HG02943 (cell line): ENCODE measurements at regions not wholly inside any gene's neighbourhood (a gene's known extent, or its start where the extent isn't known, plus 50 kb on each side); places are given as distances from the start of the nearest gene placed in this dataset.
"Not testable (repeated sequence)": the region's sequence is repeated elsewhere in the genome, so short reads cannot be mapped to it uniquely, and the experiment has no call there.

Experiments used
- ATAC-seq: cut with Tn5 transposase; IDR thresholded peaks from one replicate; pipeline ENCODE4 v1.9.1; 2021; ENCODE audit warnings: mild to moderate bottlenecking, low read depth, moderate library complexity; ENCODE audit not compliant: unreplicated experiment

DNA sequence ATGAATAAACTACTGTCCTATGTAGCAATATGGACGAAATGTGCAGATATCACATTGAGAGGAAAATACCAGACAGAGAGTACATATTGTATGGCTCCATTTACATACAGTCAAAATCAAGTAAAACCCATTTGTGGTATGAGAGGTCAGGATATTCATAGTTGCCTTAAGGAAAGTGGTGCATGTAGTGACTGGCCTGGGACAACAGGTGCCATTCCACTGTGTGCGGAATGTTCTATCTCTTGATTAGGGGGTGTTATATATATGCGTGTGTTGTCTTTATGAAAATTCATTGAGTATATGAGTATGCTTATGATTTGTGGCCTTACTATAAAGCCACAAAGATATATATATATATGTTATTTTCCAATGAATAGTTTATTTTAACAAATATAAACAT is 964.0 kb downstream of the SORCS3 start:
- no peak for ATAC-seq

DNA sequence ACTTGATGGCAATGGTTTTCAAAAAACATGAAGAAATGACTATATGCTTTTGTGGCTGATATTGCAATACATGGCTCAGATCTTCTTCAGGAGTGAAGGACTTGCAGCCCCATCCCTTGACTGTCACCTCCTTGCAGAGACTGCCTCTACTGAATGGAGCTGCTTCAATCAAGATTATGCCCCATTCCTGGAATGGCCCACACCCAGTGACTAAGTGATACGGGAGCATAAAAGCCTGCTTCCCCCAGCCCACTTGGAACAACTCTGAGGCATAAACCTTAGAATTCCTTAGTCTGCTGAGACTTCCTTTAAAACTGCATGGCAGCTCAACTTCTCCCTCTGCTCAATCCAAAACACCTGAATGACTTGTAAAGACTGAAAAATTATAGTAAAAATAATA is 957.1 kb downstream of the SORCS3 start:
- no peak for ATAC-seq

GRCh38 chr10:105597312-105597711 is 956.2 kb downstream of the SORCS3 start:
- ATAC-seq: no peak

- ATAC-seq: no peak
Observed at GRCh38 chr10:105596749-105597148, 955.7 kb downstream of the SORCS3 start.

DNA sequence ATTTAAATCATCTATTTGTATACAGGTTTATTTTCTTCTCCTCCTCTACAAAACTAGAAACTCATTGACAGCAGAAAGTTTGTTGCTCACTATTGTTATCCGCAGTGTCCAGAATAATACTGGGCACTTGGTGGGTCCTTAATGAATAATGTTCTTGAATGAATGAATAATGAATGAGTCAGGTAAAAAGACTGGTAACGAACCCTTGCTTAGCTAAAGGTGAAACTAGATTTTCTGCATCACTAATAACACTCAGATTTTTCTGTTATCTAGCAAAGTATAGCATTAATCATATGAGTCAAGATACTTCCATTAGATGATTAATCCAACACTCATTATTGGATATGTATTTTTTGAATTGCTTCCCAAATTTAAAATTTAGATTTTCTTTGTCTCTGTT is 953.2 kb downstream of the SORCS3 start:
- no peak for ATAC-seq

DNA sequence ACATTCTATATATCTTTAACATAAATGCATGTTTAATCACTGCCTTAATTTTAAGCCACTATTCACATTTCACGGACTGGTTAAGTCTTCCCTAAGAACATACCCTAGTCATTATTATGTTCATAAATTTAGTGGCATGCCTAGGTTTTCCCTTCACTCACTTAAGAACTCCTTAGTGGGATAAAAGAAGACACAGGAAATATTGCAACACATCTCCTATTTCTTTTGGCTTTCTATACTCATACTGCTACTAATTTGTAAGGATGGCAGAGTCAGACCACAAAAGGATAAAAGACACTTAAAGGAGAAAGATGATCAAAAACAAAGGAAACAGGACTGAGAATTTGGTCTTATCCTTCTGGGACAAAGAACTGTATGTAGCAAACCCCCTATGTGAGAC is 951.4 kb downstream of the SORCS3 start:
- no peak for ATAC-seq

DNA sequence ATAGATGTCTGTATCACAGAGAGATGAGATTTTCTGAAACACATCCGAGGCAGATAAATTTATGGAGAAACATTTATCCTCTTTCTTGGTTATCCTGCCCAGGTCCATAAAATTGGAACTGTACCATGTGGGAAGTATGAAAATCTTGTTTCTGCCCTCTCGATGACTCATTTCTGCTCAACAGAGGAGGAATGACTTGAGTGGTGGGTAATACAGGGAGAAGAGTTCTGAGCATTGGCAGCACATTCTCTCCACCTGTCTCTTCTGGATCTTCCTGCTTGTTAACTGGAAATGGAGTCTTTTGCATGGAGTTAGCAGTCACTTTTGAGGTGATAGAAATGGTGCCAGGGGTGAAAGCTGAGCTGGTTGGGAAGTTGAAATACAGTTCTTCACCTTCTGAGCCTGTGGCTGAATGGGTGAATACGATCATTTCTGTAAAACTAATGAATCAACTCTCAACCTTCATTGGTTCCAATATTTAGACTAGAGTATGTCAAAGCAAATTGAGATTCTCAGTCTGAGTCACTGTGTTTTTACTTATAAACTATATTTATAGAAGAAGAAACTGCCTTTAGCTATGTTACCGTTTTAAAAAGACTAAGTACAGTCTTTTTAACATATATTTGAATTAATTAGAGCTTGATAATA is 945.5 kb downstream of the SORCS3 start:
- ATAC-seq: no peak

DNA sequence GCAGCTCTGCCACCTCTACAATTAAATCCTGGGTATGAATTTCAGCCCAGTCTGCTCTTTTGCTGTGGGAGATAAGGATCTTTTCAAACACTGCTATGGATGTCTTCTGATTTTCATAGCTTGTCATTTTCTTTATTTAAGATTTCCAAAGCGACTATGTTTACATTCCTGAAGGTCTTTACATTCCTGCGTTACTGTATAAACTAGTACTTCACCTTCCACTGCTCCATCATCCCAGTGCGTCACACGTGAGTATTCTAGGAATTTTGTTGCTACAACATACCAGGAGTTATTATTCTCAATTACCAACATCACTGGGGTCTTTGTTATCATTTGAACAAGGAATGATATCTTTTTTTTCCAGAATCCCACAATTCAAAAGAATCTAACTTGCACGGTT is 944.7 kb downstream of the SORCS3 start:
- ATAC-seq: no peak

DNA sequence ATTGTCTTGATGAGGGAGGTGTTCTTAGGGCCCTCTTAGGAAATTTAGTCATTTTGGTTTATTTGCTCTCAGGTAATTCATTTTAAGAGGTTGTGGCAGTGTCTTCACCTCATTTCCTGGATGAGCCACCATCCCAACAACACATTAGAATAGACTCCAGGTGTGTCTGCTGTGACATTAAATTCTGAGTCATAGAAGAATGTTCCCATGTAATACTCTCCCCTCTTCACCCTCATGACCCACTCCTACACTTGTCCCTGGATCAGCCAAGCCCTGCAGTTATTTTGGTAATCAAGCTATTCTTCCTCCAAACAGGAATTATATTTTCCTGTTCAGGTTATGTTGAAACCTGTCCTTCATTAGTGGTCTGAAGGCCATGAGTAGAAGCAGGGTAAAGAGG is 944.1 kb downstream of the SORCS3 start:
- no peak for ATAC-seq

DNA sequence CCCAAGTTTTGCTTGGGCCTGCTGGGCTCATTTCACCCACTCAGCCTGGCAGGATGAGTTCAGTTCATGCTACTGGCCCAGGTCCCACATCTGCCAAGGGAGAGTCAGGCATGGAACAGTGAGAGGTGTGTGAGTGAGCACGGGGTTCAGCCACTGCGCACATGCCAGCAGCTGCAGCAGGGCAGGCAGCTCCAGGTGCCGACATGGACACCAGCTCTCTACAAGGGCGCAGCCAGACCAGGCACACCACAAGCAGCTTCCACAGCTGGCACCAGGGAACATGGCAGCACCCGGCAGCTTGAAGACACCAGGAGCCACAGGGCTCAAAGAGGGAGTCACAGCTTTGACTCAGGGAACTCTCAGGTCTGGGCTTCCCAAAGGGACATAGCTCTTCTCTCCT is 938.0 kb downstream of the SORCS3 start:
- ATAC-seq: no peak

DNA sequence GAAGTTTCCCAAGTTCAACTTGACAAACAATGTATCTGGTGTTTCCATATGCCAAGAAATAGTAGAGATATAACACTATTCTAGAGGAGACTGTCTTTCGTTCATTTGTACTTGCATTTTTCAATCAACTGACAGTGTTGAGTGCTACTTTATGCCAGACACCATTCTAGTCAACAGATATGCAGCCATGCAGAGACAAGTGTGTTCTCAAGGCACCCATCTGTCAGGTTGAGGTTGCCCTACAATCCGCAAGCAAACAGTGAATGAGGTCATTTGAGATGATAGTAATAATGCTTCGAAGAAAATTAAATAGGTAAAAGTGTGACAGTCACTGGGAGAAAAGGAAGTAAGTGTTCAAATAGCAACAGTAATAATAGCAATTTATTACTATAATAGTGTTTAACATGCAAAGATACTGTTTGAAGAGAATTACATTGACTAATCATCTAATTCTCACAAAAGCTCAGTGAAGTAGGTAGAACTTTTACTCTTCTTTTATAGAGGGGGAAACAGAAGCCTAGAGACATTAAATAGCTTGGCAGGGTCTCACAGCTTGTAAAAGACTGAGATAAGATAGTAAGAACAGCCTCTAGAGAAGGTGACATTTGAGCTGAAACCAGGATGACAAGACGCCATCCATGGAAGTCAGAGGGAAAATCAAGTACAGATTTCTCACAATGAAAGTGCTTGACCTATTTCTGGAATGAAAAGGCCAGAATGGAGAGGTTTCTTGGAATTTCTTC is 936.9 kb downstream of the SORCS3 start:
- ATAC-seq: no peak

GRCh38 chr10:105559333-105560097 is 918.4 kb downstream of the SORCS3 start:
- no peak for ATAC-seq

DNA sequence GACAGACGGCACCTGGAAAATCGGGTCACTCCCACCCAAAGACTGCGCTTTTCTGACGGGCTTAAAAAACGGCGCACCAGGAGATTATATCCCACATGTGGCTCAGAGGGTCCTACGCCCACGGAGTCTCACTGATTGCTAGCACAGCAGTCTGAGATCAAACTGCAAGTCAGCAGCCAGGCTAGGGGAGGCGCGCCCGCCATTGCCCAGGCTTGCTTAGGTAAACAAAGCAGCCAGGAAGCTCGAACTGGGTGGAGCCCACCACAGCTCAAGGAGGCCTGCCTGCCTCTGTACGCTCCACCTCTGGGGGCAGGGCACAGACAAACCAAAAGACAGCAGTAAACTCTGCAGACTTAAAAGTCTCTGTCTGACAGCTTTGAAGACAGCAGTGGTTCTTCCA is 909.4 kb downstream of the SORCS3 start:
- not testable (repeated sequence) for ATAC-seq

DNA sequence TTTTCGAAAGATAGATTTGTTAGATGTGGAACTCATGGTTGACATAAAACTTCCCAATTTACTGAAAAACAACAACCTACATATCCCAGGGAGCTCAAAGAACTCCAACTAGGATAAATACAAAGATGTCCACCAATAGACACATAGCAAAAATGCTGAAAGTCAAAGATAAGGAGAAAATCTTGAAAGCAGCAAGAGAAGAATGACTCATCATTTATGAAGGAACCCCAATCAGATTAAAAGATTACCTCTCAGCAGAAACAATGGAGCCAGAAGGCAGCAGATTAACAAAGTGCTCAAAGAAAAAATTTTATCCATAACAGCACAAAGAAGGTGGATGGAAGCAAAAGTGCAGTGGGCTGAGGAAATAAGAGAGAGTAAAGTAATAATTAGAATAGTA is 908.6 kb downstream of the SORCS3 start:
- no peak for ATAC-seq

DNA sequence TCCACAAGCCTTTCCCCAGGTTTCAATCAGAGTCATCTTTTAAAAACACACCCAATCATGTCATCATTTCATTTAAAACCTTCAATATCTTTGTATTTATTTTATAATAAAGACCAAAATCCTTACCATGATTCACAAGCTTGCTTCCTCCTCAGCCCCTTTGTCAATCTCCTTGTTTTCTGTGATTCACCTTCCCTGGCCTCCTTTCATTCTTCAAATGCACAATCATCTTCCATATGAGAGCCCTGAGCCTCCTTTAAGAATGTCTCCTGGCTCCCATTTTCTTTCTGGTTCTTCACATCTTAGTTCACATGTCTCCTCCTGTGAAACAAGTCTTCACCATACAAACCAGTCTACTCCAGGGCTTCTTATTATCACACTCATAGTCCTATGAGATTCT is 904.0 kb downstream of the SORCS3 start:
- no peak for ATAC-seq

- ATAC-seq: no peak
Observed at GRCh38 chr10:105540381-105540780, 899.3 kb downstream of the SORCS3 start.

- ATAC-seq: no peak
Observed at GRCh38 chr10:105538874-105539273, 897.8 kb downstream of the SORCS3 start.

DNA sequence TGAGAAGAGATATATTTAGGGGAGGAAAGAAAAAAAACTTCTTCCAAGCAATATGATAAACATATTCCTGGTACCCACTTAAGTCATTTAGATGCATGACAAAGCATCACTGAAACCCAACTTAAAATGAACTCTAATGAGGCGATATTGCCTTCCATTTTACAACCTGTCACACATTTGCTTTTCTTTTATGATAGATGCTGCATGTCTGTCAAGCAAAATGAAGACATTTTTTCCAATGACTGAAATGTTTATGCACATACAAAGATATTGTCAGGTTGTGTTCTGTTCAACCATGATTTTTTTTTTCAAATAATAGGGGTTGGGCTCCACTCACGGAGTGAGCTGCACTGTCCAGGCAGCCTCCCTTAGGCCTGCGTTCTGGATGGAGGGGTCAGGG is 894.4 kb downstream of the SORCS3 start:
- ATAC-seq: no peak

DNA sequence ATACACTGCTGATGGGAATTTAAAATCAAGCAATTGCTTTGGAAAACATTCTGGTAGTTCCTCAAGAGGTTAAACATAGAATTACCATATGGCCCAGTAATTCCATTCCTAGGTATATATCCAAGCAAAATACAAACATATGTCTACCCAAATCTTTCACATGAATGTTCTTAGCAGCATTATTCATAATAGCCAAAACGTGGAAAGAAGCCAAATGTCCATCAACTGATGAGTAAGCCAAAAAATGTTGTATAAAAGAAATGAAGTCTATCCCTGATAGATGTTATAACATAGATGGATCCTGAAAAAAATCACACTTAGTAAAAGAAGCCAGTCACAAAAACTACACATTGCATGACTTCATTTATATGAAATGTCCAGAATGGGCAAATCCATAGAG is 893.0 kb downstream of the SORCS3 start:
- ATAC-seq: no peak

DNA sequence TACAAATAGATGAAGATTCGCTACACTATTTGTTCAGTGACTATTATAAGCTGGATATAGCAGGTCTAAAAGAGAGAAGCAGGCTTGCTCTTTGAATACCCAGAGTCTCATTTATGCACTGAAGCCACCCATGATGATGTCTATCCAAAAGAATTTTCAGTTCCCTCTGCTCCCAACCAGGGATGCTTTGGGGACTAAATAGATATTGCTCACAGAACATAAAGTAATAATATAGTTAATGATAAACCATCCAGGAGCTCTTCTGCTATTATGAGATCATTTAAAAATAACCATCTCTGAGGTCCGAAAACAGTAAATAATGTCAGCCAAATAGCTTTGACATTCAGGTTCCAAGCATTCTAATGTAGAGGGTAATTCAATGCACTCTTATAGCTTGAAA is 875.4 kb downstream of the SORCS3 start:
- ATAC-seq: no peak

DNA sequence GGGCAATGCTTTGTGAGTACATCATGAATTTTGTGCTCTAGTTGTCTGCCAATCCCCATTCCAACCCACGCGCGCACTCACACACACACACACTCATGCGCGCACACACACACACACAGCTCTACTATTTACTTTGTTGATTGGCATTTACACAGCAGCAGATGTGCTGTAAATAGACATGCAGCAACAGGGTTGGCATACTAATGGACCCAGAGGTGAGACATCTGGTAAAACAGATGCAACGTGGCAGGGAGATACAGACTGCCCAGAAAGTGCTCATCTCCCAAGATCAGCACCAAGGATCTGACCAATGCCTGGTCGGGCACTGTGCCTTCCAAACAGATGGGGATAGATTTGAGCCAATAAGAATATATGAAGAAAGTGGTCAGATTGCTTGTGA is 873.0 kb downstream of the SORCS3 start:
- no peak for ATAC-seq

DNA sequence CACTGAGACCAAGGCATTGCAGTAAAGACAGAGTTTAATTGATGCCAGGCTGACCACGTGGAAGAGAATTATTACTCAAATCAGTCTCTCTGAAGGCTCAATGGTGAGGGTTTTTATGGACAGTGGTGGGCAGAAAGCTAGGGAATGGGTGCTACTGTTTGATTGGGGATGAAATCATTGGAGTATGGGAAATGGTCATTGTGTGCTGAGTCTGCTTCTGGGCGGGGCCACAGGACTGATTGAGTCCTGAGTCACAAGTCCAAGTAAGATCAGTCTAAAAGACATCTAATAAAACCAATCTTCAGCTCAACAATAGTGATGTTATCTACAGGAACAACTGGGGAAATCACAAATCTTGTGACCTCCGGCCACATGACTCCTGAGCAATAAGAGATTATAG is 868.4 kb downstream of the SORCS3 start:
- no peak for ATAC-seq
